ENCODE measurements at regions not wholly inside any gene's neighbourhood (a gene's known extent, or its start where the extent isn't known, plus 50 kb on each side); places are given as distances from the start of the nearest gene placed in this dataset.

GRCh38 chr5:2134543-2135292 is 252.0 kb upstream of the IRX4 start:
- no peak for DNase-seq

DNA sequence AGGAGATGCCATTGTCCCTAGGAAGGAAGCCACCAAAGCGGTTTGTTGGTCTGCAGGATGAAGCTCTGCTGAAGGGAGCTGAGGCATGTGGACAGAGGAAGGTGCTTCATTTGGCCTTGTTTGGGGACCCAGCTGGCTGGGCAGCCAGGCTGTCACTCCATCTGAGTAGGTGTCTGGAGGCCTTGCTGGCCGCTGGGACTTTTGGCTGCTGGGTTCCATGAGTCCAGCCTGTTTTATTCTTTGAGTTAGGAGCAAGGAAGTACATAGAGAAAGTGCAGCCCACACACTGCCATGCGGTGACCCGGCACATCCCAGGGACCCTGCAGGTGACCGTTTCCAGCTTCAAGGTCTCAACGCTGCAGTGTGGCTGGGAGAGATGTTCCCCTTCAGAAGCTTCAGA is 251.2 kb upstream of the IRX4 start:
- no peak for DNase-seq

GRCh38 chr5:2133080-2133479 is 250.4 kb upstream of the IRX4 start:
- DNase-seq, result no peak

GRCh38 chr5:2132497-2132847 is 249.7 kb upstream of the IRX4 start:
- no peak for DNase-seq

DNA sequence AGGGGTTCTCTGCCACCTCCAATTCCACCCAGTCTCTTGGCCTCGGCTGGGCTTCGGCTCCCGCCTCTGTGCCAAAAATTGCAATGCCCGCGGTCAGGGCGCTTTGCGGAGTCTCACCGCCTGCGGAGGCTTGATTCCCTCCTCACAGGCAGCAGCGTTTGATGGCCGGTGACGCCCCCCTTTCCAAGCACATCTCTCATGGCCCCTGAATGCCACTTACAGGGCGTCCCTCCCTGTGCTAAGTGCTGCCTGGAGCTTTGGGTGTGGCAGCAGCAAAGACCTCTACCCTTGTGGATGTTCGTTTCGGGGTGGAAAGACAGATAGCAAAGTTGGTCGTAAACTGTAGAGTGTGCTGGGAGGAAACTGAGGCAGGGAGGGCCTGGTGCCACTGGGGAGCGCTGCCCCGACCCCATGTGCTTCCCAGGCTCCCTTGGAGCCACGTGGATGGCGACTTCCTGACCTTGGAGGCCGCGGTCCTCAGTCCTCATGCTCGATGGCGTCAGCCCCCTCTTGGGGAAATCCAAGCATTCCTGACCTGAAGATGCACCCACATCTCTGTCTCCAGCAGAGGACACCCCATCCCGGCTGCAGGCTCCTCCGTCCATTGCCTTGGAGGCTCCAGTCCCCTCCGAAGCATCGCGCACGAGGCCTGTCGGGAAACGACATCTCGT is 249.2 kb upstream of the IRX4 start:
- DNase-seq, result no peak

- no peak for DNase-seq
Observed at GRCh38 chr5:2131196-2131595, 248.5 kb upstream of the IRX4 start.

- DNase-seq, result no peak
Observed at GRCh38 chr5:2130361-2130760, 247.6 kb upstream of the IRX4 start.

DNA sequence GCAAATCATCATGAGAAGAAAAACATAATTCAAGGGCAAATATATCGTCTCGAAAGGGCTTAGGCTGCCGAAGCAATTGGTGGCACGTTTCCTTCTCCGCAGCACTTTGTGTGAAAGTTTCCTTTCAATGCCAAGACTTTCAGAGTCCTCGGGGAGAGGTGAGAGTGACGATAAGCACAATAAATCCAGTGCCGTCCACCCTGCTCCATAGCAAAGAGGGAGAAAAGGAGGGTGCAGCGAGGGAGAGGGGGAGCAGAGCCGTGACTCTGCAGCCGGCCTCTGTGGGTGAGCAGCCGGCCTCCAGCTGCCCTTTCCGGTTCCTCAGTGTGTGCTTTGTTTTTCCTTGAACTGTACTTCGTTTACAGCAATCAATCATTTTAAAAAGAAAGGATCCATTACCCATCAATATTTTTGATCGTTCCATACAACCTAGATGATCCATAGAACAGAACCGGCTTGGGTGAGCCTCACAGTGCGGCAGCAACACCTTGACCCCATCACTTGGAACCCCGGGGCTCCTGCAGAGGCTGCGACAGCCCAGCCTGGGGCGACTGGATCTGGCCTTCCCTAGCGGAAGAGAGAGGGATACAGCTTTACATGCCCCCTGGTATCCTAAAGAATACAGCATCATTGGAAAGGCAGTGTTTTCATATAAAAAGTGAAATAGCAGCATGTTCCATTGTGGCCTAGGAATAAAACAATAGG is 247.0 kb upstream of the IRX4 start:
- DNase-seq, result no peak

- no peak for DNase-seq
Observed at GRCh38 chr5:2128686-2129355, 246.1 kb upstream of the IRX4 start.

GRCh38 chr5:2126512-2126911 is 243.8 kb upstream of the IRX4 start:
- no peak for DNase-seq

GRCh38 chr5:2125901-2126265 is 243.2 kb upstream of the IRX4 start:
- DNase-seq, result no peak

DNA sequence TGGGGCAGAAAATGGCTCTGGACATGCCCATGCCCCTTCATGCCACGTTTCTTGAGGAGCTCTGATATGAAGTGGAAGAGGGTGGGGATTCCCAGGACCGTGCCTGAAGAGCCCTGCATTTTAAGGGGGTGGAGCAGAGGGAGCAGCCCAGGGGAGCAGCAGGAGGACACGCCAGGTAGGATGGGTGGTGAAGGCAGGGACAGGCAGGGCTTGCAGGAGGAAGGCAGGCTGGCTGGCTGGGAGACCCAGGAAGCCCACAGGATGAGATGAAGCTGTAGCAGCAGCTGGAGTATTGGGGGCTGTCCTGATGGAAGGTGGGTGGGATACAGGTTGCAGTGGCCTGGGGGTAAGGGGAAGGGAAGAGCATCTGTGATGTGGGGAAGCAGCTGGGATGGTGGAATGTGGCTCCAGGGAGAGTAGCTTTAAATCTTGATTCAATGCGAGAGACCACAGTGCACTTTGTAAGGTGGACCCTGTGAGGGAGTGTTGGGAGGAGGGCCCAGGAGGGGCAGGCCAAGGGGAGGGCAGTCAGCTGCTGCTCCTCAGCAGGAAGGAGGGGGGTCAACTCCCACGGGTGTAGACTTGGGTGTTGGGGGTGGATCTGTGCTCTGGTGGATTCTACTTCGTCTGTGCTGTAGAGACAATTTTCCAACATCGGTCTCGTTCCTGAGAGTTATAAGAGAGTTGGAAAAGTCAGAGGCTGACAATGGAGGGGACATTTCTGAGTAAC is 242.6 kb upstream of the IRX4 start:
- no peak for DNase-seq

GRCh38 chr5:2124434-2125170 is 241.9 kb upstream of the IRX4 start:
- no peak for DNase-seq

- no peak for DNase-seq
Observed at GRCh38 chr5:2123874-2124273, 241.1 kb upstream of the IRX4 start.

DNA sequence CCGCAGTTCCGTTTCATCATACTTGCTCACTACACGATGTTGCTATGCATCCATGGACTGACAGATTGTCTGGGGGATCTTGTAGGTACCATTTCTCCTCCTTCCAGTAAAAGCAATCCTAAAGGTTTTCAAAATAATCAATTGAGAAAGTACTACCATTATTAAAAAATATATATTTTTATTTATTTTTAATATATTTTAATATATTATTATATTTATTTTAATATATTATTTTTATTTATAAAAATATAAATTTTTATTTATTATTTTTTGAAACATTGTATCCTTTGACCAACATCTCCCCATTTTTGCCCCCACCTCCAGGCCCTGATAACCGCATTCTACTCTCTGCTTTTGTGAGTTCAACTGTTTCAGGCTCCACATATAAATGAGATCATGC is 237.6 kb upstream of the IRX4 start:
- no peak for DNase-seq

DNA sequence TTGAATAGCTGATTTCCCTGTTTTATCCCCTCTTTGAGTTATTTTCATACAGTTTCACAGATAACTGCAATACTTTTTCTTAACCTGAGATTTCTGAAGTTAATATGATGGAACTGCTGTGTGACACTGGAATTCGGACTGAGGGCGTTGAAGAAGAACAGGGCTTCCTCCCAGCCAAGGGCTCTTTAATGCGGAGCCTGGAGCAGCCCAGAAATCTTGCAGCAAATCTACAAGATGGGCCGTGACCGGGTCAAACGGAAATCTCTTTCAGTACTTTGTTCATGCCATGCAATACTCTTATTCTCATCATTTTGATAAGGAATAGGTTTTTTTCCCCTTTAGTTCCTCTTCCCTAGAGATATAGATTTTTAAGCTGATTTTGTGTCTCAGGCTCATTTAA is 236.8 kb upstream of the IRX4 start:
- no peak for DNase-seq

DNA sequence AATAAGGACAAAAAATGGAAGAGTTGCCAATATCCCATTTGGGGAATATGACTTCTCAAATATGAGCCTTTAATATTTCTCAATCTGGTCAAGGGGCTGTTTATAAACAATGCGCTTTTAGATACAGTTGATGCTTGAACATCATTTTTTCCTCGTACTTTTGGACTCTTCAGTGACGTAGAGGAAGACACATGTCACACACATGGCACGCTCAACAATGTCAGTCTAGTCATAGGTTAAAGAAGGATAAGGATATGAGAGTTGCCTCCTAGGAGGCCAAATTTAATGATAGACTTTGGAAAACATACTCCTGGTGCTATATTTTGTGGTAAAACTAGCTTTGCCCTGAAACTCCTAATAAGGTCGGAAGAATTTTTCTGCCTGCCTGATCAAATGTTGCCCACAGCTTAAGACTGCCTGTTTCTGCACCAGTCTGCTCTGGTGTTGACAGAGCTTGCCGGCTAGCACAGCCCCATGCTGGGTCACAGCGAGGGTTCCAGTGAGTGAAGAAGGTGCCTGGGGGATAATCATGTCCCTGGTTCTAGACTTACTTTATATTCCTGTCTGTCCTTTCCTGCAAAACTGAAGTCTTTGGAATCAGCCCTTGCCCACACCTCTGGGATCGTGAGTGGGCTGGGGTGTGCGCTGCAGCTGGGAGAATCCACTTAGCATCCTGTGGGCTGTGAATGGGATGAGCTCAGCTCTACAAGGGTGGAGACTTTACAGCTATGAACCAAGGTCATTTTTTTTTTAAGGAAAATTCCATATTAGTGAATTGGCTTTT is 230.8 kb upstream of the IRX4 start:
- DNase-seq, result peak in 1 of 58 donors; percentile 39

- DNase-seq, result no peak
Observed at GRCh38 chr5:2112173-2113025, 229.7 kb upstream of the IRX4 start.

DNA sequence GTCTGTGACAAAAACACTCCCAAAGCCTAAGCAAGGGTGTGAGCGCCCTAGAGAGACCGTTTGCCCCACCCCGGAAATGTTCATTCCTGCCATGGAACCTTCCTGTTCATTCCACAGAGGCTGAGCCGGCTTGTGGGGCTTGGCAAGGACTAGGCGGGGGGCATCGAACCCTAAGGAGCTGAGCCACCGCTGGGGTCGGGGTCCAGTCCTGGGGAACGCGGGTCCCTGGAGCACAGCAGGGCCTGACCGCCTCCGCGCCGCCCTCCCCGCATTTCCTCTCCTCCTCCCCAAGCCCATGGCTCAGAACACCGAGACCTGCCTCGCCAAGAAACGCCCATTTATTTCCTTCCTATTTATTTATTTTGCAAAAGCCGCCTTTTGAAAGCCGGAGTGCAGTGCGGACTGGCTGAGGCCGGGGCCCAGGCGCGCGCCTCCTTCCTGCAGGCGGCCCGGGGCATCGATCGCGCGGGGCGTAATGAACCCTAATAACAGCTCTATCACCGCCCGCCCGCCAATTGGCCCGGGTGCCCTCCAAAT is 228.9 kb upstream of the IRX4 start:
- no peak for DNase-seq

Measured in anterior cingulate cortex (tissue), 58 donors.